K562 (cell line): ENCODE measurements at regions not wholly inside any gene's neighbourhood (a gene's known extent, or its start where the extent isn't known, plus 50 kb on each side); places are given as distances from the start of the nearest gene placed in this dataset.

Experiments
- DACH1 ChIP-seq: fragments of 450-650 bp; IDR thresholded peaks from 2 replicates; pipeline ENCODE4 v1.6.1; 2018; ENCODE audit not compliant: partially characterized antibody
- MCM2 ChIP-seq: fragments of 450-650 bp; IDR thresholded peaks from 2 replicates; pipeline ENCODE4 v1.6.1; 2017; ENCODE audit warnings: low read depth, mild to moderate bottlenecking
- RB1 ChIP-seq: fragments of 450-650 bp; IDR thresholded peaks from 2 replicates; pipeline ENCODE4 v1.6.1; 2017; ENCODE audit warnings: low read depth, mild to moderate bottlenecking
- SIN3A ChIP-seq, 2 experiments: fragments of 150-350 bp in 1 of 2; IDR thresholded peaks; 2 replicates each; pipeline ENCODE4 v1.6.1; 2011 to 2016; ENCODE audit warnings: borderline replicate concordance in 2 of 2, low read depth in 2 of 2, low read length in 2 of 2, mild to moderate bottlenecking in 2 of 2, moderate library complexity in 2 of 2; ENCODE audit not compliant: control insufficient read depth in 1 of 2
- SNRNP70 ChIP-seq: fragments of 200-400 bp; formaldehyde crosslinking; optimal IDR thresholded peaks from 2 replicates; pipeline ENCODE3; 2017; ENCODE audit warnings: low read depth, low read length
- TF ChIP-seq, protein P1 (sequence below), 2 experiments: fragments of 450-650 bp; IDR thresholded peaks; 2 replicates each; pipeline ENCODE4 v1.6.1; 2016; ENCODE audit warnings: mild to moderate bottlenecking in 2 of 2, borderline replicate concordance in 1 of 2, low read depth in 1 of 2, moderate library complexity in 1 of 2

DNA sequence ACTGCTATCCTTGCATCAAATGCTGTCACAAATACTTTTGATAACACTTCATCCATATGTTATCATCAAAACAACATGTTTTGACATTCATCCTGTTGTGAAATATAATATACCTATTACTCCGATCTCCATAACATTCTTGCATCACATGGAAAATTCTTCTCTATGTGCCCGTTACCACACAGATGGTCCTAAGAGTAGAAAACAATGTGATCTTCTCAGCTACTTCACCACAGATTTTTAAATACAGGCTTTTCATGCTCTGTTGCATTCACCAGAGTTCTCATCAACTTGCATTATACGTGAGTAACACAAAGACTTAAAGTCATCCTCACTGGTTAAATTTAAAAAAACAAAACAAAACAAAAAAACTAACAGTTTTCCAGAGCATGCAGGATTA is 1603.3 kb upstream of the ZEB2 start (continued):
- TF ChIP-seq, protein P1, sequence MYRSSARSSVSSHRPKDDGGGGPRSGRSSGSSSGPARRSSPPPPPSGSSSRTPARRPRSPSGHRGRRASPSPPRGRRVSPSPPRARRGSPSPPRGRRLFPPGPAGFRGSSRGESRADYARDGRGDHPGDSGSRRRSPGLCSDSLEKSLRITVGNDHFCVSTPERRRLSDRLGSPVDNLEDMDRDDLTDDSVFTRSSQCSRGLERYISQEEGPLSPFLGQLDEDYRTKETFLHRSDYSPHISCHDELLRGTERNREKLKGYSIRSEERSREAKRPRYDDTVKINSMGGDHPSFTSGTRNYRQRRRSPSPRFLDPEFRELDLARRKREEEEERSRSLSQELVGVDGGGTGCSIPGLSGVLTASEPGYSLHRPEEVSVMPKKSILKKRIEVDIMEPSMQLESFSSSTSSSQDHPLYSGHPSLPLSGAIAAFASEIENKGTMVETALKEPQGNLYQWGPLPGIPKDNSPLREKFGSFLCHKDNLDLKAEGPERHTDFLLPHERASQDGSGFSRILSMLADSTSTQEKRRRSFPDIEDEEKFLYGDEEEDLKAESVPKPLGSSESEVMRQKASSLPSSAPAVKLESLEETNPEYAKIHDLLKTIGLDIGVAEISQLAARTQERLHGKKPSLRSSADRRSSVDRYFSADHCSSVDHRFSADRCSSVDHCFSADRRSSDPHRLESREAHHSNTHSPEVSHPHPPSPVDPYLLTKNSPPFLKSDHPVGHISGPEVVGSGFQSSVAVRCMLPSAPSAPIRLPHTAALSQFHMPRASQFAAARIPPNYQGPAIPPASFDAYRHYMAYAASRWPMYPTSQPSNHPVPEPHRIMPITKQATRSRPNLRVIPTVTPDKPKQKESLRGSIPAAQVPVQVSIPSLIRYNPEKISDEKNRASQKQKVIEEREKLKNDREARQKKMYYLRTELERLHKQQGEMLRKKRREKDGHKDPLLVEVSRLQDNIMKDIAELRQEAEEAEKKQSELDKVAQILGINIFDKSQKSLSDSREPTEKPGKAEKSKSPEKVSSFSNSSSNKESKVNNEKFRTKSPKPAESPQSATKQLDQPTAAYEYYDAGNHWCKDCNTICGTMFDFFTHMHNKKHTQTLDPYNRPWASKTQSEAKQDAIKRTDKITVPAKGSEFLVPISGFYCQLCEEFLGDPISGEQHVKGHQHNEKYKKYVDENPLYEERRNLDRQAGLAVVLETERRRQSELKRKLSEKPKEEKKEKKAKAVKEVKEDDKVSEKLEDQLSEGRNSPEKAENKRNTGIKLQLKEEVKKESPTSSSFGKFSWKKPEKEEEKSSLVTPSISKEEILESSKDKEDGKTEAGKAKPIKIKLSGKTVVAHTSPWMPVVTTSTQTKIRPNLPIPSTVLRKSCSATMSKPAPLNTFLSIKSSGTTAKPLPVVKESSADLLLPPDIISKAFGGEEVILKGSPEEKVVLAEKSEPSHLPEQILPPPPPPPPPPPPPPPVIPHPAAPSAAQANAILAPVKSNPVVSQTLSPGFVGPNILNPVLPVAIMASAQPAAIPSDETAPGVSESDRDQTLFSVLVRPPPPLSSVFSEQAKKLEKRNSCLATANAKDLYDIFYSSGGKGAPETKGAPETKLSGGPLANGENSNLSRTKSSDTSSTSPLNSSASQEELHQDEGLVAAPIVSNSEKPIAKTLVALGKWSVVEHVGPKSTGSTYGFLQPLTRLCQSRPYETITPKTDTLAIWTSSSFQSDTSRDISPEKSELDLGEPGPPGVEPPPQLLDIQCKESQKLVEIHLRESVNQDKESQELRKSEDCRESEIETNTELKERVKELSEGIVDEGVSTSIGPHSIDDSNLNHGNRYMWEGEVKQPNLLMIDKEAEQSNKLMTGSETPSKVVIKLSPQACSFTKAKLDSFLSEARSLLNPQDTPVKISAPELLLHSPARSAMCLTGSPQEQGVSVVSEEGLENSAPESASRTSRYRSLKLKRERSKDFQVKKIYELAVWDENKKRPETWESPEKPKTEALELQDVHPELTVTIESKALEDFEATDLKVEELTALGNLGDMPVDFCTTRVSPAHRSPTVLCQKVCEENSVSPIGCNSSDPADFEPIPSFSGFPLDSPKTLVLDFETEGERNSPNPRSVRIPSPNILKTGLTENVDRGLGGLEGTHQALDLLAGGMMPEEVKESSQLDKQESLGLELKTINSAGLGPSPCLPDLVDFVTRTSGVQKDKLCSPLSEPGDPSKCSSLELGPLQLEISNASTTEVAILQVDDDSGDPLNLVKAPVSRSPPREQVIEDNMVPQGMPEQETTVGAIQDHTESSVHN (IDR thresholded peaks at IDR 0.05; ENCODE audit: borderline replicate concordance in 1 of 2, low read depth in 1 of 2), result no peak
- TF ChIP-seq SIN3A (IDR thresholded peaks at IDR 0.05; ENCODE audit: borderline replicate concordance in 2 of 2, control insufficient read depth in 1 of 2, low read depth in 2 of 2, low read length in 2 of 2), result no peak
- no peak for TF ChIP-seq RB1
- no peak for TF ChIP-seq MCM2
- TF ChIP-seq DACH1, result no peak
- no peak for TF ChIP-seq SNRNP70
